Inferior parietal cortex (tissue), 1 donor: ENCODE measurements at regions not wholly inside any gene's neighbourhood (a gene's known extent, or its start where the extent isn't known, plus 50 kb on each side); places are given as distances from the start of the nearest gene placed in this dataset.

Experiments used
- DNase-seq: peaks from one replicate; pipeline ENCODE4 v3.0.0-alpha.2; 2016; ENCODE audit errors: extremely low spot score

DNA sequence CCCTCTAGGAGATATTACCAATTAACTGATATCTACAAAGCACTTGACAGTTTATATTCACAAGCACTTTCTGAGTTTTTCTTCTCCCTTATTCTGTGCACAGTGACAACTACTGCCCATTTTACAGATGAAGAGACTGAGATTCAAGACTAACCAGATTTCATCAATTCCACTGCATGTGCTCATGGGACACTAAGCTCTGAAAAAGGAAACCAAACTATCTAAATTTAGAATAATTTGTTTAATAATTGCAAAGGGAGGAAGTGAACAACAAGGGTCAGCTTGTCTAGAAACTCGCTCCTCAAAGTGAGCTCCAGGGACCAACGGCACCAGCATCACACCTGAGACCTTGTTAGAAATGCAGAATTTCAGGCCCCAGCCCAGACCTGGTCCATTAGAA, 50.8 kb upstream of the MYLIP start:
- no peak for DNase-seq

DNA sequence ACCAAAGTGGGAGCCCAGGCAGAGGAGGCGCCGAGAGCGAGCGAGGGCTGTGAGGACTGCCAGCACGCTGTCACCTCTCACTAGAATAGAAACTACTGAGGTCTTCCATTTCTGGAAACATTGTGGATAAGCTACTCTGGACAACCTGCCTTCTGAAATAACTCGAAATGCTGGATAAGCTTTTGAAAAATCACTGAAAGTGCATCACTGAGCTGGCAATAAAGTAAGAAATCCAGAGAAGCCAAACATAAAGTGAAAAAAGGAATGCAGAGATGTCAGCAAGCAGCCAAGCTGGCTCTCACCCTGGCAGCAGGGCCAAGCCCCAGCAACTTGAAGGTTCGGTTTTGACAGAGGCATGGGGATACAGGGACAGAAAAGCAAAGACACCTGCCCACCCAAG, 59.2 kb upstream of the MYLIP start:
- no peak for DNase-seq

DNA sequence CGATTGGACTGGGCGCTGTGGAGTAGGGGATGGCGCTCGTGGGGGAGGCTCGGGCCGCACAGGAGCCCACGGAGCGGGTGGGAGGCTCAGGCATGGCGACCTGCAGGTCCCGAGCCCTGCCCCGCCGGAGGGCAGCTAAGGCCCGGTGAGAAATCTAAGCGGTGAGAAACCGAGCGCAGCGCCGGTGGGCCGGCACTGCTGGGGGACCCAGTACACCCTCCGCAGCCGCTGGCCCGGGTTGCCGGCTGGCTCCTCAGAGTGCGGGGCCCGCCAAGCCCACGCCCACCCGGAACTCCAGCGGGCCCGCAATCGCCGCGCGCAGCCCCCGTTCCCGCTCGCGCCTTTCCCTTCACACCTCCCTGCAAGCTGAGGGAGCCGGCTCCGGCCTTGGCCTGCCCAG, 59.7 kb upstream of the MYLIP start:
- DNase-seq: no peak

DNA sequence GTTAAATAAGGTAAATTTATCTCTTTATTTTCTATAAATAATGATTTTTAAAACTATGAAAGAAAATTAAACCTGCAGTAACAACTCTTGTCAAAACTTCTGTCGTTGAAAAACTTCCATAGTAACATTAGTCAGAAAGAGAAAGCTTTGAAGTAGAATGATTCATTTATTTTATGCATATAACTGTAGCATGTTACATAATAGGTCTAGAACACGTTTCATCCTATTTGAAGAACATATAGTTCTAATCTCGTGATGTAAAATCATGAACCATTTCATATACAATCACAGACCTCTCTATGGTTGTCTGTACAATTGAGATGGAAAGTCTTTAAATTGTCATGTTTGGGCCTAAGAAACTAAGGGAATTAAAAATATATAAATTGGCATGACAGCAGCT, 61.3 kb upstream of the MYLIP start:
- no peak for DNase-seq

DNA sequence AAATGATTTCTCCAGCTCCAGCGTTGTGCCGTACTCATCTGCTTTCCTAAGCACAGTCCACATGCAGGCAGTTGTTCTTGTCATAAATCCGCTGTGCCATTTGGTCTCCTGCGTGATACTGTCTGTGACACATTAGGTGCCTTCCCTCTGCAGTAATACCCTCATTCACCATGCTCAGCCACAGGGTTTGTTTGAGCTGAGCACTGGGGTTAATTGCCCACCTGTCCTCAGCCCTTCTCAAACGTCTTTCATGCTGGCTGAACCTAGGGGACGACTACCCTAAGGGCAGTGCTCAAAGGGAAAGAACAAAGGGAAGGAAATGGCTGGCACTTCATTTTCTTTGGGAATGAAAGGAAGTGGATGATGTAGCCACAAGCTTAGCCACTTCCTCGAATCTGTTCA, 64.2 kb upstream of the MYLIP start:
- DNase-seq: no peak

DNA sequence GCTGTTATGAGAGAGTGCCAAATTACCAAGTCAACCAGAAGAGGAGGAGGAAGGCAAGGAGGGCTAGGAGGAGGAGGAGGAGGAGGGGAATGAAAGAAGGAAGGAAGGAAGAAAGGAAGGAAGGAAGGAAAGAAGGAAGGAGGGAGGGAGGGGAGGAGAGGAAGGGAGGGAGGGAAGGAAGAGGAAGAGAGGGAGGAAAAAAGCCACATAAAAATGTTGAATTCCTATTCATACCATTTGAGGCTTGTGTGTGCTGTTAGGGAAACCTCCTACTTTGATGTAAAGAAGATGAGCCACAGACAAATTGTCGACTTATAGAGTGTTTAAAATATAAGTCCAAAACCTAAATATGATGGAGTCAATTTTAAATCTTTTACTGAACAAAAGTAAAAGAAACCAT, 65.3 kb upstream of the MYLIP start:
- no peak for DNase-seq

DNA sequence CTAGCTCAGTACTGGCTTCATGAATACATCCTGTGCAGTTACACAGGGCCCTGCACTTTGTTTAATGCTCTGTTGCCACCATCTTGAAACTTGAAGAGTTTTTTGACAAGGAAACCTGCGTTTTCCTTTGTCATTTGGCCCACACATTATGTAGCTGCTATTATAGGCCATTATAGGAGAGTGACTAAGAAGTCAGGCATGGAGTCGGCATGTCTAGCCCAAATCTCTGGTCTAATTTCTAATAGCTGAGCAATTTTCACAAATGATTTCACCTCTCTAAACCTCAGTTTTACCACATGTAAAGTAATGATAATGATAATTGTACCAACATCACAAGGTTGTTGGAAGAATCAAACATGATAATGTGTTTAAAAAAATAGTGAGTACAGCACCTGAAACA, 67.1 kb upstream of the MYLIP start:
- no peak for DNase-seq

DNA sequence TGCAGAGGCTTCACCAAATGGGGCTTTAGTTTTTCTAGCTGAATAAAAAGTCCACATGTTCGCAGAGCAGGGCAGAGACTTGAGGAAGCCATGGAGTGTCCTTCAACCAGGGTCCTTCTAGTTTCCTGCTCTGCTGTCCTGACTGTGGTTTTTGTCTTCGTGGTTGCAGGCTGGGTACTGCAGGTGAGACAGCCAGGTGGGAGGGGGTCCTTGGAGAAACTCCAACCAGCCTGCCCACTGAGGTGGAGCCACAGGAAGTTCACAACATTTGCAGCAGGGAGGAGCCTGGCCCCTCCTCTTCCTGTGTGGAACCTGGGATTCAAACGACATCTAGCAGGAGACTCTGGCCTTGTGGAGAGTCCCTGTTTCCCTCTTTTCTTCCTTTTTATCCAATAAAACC, 68.8 kb upstream of the MYLIP start:
- DNase-seq: no peak

DNA sequence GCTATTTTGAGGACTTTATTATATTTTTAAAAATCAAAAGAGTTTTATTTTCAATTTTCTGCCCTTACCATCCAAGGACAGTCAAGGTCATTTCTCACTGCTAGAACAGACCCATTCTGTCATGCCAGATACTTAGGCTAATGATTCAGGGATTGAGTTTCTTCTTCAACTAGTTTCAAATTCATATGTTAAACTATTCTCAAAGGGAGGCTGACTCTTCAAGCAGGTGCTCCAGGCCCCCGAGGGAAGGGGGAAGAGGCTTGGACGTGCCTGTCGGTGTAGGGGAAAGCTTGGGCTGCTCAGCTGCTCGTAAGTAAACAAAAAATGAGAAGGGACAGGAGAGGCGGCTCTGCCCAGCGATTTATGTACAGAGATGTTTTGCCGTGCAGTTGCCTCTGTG, 69.4 kb upstream of the MYLIP start:
- DNase-seq: no peak

DNA sequence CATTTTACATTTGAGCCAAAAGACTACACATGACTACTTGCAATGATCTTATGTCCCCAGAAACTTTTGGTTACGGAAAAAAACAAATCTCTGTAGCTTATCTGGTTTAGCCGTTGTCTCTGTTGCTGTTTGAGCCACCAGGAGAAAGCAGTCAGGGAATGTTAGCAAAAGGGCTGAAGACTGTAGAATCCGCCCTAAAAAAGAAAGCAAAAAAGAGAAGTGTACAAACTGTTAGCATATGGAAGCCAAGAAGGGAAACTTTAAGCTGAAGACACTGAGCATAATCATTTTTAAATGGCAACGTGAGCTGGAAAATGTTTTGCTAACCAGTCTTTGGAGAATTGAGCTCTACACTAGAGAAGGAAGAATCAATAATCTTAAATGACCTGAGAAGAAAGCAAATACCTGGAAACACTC, 69.9 kb upstream of the MYLIP start:
- no peak for DNase-seq

DNA sequence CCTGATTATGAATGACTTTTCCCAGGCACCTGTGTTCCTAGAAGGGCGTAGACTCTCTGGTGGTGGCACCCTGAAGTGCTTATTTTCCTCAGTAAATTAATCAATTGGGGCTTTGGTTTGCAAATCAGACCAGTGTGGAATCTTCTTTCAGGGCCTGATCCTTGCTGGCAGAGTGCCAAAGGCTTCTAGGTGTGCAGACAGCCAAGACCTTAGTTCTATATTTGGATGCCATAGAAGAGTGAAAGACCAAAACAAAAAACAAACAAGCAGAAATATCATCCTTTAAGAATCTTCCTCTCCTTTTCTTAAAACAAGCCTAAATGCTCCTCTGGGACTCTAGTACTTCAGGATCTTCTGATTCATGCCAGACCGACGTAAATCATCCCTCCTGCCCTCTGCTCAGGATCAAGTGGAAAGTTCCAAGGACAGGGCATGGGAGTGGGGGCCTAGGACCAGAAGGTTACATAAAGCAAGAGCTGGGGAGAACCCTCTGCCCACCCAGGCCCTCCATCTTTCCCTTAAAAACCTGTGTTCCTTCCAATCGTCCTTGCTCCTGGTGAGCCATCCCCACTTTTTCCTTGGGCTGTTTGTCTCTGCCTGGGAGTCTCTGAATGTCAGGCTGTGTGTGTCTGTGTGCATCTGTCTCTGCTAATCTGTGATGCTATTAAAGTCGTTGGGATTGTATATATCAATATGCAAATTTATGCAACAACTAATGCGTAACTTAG, 70.5 kb upstream of the MYLIP start:
- DNase-seq: no peak

DNA sequence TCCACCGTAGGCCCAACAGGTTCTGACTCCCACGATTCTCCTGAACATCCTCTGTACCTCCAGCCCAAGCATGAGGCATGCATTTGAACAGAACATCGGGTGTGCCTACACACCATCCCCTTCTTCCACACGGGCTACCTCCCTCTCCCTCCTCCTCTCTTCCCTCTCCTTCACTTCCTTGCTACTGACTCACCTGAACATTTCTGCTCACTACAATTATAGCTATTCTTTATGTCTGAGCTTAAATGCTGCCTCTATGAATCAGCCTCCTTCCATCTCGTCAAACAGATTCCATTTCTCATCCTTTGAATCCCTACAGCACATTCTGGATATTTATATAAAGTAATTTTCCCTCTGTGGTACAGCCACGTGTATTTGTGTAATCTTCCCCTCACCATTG, 71.4 kb upstream of the MYLIP start:
- no peak for DNase-seq

DNA sequence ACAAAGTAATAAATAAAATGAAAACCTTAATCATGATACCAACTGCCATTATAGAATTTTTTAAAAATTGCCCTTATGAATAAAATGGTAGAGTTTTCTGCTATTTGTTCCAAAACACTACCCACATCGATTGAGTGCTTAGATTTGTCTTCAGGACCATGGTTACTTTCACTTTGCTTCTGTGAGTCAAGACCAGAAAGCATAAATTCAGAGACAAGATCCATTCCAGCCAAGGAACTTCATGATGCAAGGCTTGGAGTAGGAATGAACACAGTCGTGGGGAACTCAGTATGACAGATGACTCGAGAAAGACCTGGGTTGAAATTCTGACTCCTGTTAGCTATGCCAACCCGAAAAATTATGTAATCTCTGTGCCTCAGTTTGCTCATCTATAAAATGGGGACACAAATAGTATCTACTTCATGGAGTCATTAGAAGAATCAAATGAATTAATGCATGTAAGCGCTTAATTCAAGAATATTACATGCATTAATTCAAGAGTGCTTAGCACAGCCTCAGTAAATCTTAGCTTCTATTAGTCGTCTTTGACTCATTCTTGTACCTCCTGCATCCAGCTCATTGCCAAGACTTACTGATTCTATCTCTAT, 72.5 kb upstream of the MYLIP start:
- no peak for DNase-seq

DNA sequence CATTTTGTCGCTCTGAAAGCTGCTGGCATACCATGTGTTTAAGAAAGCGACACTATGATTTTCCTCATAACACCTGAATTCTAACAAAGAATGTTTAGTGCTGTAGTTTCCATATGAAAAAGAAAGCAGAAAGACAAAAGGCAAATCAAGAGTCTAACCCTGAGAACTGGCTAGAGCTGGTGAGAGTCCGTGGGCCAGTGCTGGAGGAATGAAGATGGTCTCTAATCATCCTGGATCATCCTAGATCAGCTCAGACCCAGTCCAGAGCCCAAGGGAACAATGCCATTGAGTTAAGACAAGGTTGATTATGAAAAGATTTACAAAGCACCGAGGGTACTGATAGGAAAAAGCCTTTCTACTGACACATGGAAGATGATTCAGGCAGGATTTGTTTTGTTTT, 73.0 kb upstream of the MYLIP start:
- no peak for DNase-seq

DNA sequence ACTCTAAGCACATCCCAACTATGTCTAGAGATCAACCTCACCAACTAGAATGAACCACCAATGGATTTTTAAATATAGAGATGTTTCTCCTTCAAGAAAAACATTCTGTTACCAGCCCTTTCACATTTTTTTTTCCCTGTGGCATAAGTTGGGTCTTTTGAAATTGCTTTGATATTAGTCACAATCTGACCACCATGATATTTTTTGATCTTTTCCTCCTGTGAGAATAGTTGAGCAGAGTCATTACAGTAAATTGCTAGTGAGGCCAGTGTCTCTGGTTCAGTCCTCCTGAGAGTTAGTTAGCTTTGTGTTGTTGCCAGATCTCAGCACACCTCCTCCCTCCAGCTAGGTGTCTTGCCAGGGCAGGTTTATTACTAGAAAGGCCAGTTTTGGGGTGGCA, 79.7 kb upstream of the MYLIP start:
- no peak for DNase-seq

DNA sequence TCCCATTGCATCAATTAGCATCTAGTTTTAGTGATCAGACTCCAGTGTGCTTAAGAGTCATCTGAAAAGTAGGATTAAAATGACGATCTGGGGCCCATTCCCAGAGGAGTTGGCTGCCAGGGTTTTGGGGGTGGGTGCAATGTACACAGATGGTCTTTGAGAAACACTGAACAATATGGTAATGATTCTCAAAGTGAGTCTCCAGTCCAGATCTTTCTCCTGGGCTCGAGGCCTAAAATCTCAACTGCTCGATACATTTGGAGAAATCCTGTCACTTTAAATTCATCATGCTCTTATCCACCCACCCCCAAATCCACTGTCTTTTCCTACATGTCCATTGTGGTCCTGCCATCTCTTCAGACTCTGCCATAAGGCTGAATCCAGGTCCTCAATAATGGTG, 80.7 kb upstream of the MYLIP start:
- no peak for DNase-seq

DNA sequence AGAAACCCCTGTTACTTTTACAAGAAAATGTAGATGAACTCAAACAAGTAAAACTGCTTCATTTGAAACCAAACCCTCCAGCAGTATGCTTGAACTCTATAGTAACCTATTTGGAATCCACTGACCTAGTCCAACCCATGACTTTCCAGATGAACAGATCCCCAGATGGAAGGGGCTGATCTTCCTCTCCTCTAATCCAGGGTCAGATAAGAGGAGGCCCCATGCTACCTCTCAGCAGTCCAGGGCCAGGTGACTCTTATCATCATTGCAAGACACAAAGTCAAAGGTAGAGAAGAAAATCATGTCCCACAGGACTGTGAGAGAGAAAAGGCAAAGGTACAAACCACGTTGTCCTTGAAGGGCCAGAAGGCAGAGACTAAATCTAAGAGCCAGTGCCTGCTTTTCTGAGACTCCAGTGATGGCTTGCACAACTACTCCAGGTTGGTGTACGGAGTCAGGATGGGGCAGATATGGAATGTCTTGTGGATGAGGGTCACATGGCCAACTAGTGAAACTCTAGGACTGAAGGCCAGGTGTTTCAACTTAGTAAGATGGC, 81.4 kb upstream of the MYLIP start:
- no peak for DNase-seq

DNA sequence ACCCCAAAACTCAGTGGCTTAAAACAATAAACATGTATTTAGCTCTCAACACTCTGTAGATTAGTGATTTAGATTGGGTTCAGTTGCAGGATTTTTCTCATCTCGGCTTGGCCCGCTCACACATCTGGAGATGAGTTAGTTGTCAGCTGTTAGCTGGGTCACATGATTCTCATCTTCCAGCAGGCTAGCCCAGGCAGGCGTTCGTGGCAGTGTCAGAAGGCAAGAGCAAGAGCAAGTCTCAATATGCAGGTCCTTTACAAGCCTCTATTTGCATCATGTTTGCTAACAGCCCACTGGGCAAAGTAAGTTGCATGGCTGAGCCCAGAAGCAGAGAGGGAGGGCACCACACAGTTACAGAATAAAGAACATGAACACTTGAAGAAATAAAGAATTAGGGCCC, 83.6 kb upstream of the MYLIP start:
- DNase-seq: no peak

DNA sequence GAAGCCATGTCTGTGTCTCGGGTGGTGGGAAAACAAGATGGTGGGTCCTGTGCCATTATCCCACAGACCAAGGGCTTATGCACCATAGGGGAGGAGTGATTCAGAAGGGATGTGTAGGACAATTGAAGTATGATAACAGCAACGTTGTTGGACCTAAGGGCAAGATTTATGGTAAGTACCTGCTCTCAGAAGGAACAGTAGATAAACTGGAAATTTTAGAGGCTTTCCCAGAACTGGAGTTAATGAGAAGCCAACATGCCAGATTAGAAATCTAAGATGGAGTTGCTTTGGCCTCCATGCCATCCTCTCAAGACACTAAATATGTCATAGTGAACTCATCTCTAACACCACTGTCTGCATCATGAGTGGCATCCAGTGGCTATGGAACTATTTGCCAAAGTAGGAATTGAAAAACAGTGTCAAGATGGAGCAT, 84.7 kb upstream of the MYLIP start:
- no peak for DNase-seq

DNA sequence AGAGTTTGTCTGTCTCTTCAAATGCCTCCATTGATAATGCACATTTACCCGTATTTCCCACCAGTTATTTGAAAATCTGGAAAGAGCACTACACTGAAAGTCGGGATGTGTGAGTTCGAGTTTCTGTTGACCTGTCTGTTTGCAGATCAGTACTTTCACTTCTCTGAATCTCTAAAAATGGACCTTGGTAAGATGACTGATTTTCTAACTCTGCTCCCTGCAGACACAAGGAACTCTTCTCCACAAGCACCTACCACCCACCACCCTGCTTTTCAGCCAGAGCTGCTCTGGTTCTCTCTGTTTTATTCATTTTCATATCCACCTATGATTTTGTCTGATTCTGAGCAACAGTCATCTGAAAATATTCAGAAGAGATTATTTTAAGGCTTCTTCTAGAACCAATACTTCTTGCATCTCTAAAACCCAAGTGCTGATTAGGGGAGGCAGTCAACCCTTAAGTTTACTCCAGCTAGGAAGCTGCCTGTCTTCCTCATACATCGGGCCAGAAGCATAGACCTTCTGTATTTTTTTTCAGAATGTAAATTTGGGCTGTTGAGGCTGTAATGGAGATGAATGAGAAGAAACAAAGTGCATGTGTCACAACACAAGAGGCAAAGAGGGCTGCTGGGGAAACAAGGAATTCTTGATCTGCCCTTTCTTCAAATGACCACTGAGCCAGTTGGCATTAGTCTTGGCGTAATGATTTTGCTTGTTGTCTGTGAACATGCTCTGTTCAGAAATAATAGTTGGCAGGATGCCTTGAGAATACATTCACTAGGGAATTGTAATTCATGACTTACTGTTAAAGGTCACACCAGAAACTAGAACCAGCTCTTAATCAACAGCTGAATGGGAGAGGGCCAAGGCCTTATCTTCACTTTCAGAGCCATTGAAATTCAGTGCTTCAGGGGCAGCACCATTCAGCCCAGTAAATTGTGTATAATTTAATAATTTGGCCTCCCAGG, 85.4 kb upstream of the MYLIP start:
- DNase-seq: no peak

DNA sequence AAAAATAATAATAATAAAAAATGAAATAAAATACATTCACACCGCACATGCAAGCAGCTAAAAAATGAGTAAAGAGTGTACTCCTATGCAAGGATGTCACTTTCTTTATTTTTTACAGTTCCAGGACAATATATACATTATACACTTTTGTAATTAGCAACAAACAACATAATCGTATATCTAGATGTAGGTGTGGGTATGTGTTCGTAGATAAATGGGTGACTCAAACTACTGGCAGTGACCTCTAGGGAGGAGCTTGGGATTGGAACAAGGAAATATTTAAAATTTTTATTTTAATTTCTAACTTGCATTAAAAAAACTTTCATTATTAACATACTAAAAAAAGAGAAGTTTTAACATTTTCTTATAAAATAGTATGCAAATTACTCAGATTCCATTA, 86.1 kb upstream of the MYLIP start:
- DNase-seq: no peak

DNA sequence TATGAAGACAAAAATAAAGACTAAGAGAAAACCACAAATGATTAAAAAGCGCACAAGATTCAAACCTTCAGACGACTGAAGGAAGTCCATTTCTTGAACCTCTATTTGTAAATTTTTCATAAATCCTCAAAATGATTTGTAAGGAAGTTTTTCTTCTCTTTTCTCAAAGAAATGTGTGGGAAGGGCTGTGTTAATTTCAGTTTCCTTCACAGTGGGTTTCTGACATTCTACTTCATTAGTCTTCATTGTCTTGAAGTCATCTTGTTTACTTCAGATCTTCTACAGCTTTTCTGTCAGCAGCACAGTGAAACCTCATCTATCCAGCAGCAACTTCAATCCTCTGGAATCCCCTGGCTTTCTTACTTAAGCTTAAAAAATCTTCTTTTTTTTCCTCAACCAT, 87.6 kb upstream of the MYLIP start:
- DNase-seq: no peak

DNA sequence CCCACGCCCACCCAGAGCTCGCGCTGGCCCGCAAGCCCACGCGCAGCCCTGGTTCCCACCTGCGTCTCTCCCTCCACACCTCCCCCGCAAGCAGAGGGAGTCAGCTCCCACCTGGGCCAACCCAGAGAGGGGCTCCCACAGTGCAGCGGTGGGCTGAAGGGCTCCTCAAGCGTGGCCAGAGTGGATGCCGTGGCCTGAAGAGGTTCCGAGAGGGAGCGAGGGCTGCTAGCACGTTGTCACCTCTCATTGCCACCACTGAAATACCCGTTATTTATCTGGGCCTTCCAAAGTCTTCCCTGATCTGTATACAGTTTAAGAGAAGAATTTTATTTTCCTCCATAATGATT, 88.3 kb upstream of the MYLIP start:
- no peak for DNase-seq
